Ishikawa (cell line): ENCODE measurements at regions not wholly inside any gene's neighbourhood (a gene's known extent, or its start where the extent isn't known, plus 50 kb on each side); places are given as distances from the start of the nearest gene placed in this dataset.

Experiments
- CEBPB ChIP-seq: IDR thresholded peaks from 2 replicates; pipeline ENCODE4 v1.6.1; 2012
- CREB1 ChIP-seq: IDR thresholded peaks from 2 replicates; pipeline ENCODE4 v1.6.1; 2012; ENCODE audit warnings: low read depth
- EGR1 ChIP-seq: IDR thresholded peaks from 2 replicates; pipeline ENCODE4 v1.6.1; 2012
- EP300 ChIP-seq: IDR thresholded peaks from 2 replicates; pipeline ENCODE4 v1.6.1; 2012; ENCODE audit warnings: borderline replicate concordance
- FOXM1 ChIP-seq: IDR thresholded peaks from 2 replicates; pipeline ENCODE4 v1.6.1; 2012; ENCODE audit warnings: low read depth, borderline replicate concordance
- MAX ChIP-seq: IDR thresholded peaks from 2 replicates; pipeline ENCODE4 v1.6.1; 2012
- NFIC ChIP-seq: IDR thresholded peaks from 2 replicates; pipeline ENCODE4 v1.6.1; 2012
- RAD21 ChIP-seq: IDR thresholded peaks from 2 replicates; pipeline ENCODE4 v1.6.1; 2012; ENCODE audit warnings: low read depth
- REST ChIP-seq: IDR thresholded peaks from 2 replicates; pipeline ENCODE4 v1.6.1; 2012; ENCODE audit warnings: low read depth, mild to moderate bottlenecking
- TAF1 ChIP-seq: IDR thresholded peaks from 2 replicates; pipeline ENCODE4 v1.6.1; 2012; ENCODE audit warnings: low read depth, mild to moderate bottlenecking
- TCF12 ChIP-seq: IDR thresholded peaks from 2 replicates; pipeline ENCODE4 v1.6.1; 2012; ENCODE audit warnings: low read depth
- TEAD4 ChIP-seq: IDR thresholded peaks from 2 replicates; pipeline ENCODE4 v1.6.1; 2012
- USF1 ChIP-seq: IDR thresholded peaks from 2 replicates; pipeline ENCODE4 v1.6.1; 2012
- YY1 ChIP-seq: IDR thresholded peaks from 2 replicates; pipeline ENCODE4 v1.6.1; 2012; ENCODE audit warnings: low read depth
- ZBTB7A ChIP-seq: IDR thresholded peaks from 2 replicates; pipeline ENCODE4 v1.6.1; 2012; ENCODE audit warnings: low read depth

- TF ChIP-seq CREB1 (no peak), TEAD4 (no peak), EP300 (no peak), NFIC (no peak), YY1 (no peak), TAF1 (no peak), TCF12 (no peak), MAX (no peak), ZBTB7A (no peak), REST (no peak), USF1 (no peak), RAD21 (no peak), CEBPB (no peak), FOXM1 (no peak), EGR1 (no peak)
Measured at GRCh38 chr2:16478434-16479210, 187.0 kb downstream of the CYRIA start.

- TF ChIP-seq TCF12 (no peak), TEAD4 (no peak), NFIC (no peak), TAF1 (no peak)
Measured at GRCh38 chr2:16477648-16478047, 188.0 kb downstream of the CYRIA start.

- TF ChIP-seq TEAD4 (no peak), YY1 (no peak), NFIC (no peak), CEBPB (no peak), ZBTB7A (no peak), TCF12 (no peak), USF1 (no peak), RAD21 (no peak), REST (no peak), EP300 (no peak), FOXM1 (no peak), EGR1 (no peak), MAX (no peak), TAF1 (no peak), CREB1 (no peak)
Measured at GRCh38 chr2:16476866-16477265, 188.8 kb downstream of the CYRIA start.

- TF ChIP-seq TAF1 (no peak), TCF12 (no peak), EGR1 (no peak), CREB1 (no peak), EP300 (no peak), ZBTB7A (no peak), TEAD4 (no peak), FOXM1 (no peak)
Measured at GRCh38 chr2:16475986-16476567, 189.6 kb downstream of the CYRIA start.

- no peak for TF ChIP-seq REST
- TF ChIP-seq CEBPB, result no peak
- no peak for TF ChIP-seq NFIC
- TF ChIP-seq TCF12, result no peak
- TF ChIP-seq RAD21, result no peak
- no peak for TF ChIP-seq EGR1
- no peak for TF ChIP-seq MAX
Measured at GRCh38 chr2:16475586-16475985, 190.0 kb downstream of the CYRIA start.
